Activated naive CD4-positive, alpha-beta T cell treated with anti-CD3 and anti-CD28 coated beads, Interleukin-2, amount 50 U/mL, for 24 hours (primary cell): ENCODE measurements at regions not wholly inside any gene's neighbourhood (a gene's known extent, or its start where the extent isn't known, plus 50 kb on each side); places are given as distances from the start of the nearest gene placed in this dataset.
"Not testable (repeated sequence)": the region's sequence is repeated elsewhere in the genome, so short reads cannot be mapped to it uniquely, and the experiment has no call there.

ENCODE experiments used
- H3K27ac Mint-ChIP-seq: one replicate; pipeline ENCODE4 v1.8.0; 2021; ENCODE audit warnings: mild to moderate bottlenecking, mixed read lengths
- H3K27me3 Mint-ChIP-seq: one replicate; pipeline ENCODE4 v1.8.0; 2021; ENCODE audit warnings: mixed read lengths
- H3K36me3 Mint-ChIP-seq: one replicate; pipeline ENCODE4 v1.8.0; 2021; ENCODE audit warnings: mixed read lengths
- H3K4me1 Mint-ChIP-seq: one replicate; pipeline ENCODE4 v1.8.0; 2021; ENCODE audit warnings: mixed read lengths
- H3K4me3 Mint-ChIP-seq: one replicate; pipeline ENCODE4 v1.8.0; 2021; ENCODE audit warnings: mild to moderate bottlenecking, mixed read lengths
- H3K9me3 Mint-ChIP-seq: one replicate; pipeline ENCODE4 v1.8.0; 2021; ENCODE audit warnings: mixed read lengths

DNA sequence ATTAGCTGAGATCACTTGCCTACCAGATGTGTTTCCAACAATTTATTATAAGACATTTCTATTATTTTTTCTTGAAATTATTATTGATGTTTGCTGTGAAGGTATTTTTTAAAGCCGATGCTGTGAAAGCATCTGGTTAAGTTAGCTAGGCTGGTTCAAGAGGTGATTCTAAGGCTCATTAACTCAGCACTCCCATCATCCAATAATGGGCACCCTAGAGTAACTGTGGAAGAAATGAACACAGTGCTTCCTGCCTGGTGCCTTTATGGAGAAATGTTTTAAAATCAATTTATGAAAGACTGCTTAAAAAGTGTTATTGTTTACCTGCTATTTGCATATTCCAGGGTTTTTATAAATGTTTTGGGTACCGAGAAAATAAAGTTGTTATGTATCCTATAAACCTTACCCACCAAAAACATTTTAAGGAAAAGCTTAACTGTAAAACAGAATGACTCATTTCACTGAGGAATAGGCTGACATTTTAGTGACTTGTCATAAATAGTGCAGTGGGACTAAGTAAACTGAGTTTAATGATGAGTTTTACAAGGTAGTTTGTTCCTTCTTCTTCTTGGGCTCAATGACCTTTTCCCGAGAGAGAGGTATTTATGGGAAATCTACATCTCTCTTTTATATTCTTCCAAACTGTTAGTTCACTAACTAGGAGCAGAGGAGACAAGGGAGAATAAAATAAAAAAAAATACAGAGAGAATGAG lies 310.0 kb upstream of the AADAT start:
- H3K4me3 Mint-ChIP-seq = no peak overlapping the region
- H3K27me3 Mint-ChIP-seq = no peaks in the 10 kb centered on the region
- no peaks in the 10 kb centered on the region for H3K36me3 Mint-ChIP-seq
- H3K27ac Mint-ChIP-seq = no peak overlapping the region
- no peaks in the 10 kb centered on the region for H3K4me1 Mint-ChIP-seq
- peaks cover 9% of the 10 kb centered on the region for H3K9me3 Mint-ChIP-seq

DNA sequence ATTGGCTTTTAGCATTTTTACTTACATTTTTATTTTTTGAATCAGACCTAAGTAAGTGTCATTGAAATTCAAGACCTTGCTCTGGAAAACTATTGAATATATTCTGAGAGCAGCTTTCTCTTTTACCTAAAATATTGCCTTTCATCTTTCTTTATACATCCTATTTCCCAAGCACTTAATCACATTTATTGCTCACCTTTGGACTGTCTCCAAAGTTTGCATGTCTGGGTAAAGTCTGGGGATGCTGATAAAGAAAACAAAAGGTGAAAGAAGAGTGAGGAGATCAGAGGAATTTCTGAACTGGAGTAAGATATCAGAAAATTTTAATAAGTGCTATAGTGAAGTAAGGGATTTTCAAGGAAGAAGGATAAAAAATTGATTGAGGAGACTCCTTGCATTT lies 308.5 kb upstream of the AADAT start:
- H3K27me3 Mint-ChIP-seq = no peaks in the 10 kb centered on the region
- no peaks in the 10 kb centered on the region for H3K36me3 Mint-ChIP-seq
- no peak overlapping the region for H3K27ac Mint-ChIP-seq

DNA sequence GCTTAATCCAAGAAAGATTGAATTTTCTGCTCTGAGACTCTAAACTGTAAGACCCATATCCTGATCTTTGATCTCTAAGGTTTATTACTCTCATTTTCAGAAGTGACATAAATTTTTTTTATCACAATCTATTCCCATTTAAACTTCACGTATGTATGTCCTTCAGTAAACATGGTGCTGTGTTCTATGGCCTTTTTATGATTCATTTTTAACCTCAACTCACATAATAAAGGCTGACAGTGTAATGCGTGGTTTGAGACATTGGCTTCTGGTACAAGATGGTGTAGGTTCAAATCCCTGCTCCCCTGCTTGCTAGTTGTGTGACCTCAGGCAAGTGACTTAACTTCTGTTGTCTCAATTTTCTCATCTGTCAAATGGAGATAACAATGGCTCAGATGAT lies 306.0 kb upstream of the AADAT start:
- no peak overlapping the region for H3K27ac Mint-ChIP-seq
- H3K36me3 Mint-ChIP-seq = no peaks in the 10 kb centered on the region
- no peak overlapping the region for H3K4me3 Mint-ChIP-seq
- no peaks in the 10 kb centered on the region for H3K9me3 Mint-ChIP-seq
- H3K4me1 Mint-ChIP-seq = no peaks in the 10 kb centered on the region
- H3K27me3 Mint-ChIP-seq = no peaks in the 10 kb centered on the region

More for the DNA sequence above, 308.5 kb upstream of the AADAT start:
- no peaks in the 10 kb centered on the region for H3K4me1 Mint-ChIP-seq
- no peak overlapping the region for H3K4me3 Mint-ChIP-seq
- peaks cover 6% of the 10 kb centered on the region for H3K9me3 Mint-ChIP-seq

DNA sequence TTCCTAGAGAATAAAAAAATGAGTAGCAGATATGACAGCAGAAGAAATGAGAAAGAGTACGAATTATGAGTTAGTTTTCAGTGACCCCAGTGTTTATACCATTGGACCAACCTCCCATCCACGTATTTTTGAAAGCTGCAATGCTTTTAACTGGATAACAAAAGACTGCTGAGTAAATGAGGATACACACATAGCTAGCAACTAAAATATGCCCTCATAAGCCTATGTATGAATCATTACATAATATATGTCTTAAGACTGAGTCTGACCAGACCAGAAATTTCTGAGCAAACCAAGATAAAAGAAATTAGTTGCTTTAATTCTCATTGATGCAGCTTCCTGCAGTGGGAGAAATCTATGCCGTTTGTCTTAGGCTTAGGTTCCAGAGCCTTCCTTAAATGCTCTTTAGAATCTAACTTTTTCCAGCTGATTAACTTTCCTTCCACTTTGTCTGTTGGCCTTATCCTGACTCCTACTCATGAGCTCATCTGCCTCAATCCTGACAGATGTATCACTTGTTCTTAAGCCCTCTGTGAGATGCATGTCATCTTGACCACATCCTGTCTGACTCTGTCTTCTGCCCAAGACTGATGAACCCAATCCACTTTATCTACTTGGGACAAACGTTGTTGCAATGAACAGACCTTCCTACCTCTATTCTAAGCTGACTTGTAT lies 301.4 kb upstream of the AADAT start:
- no peak overlapping the region for H3K27ac Mint-ChIP-seq
- no peak overlapping the region for H3K4me3 Mint-ChIP-seq
- no peaks in the 10 kb centered on the region for H3K9me3 Mint-ChIP-seq
- no peaks in the 10 kb centered on the region for H3K4me1 Mint-ChIP-seq
- H3K36me3 Mint-ChIP-seq = no peaks in the 10 kb centered on the region
- H3K27me3 Mint-ChIP-seq = no peaks in the 10 kb centered on the region

DNA sequence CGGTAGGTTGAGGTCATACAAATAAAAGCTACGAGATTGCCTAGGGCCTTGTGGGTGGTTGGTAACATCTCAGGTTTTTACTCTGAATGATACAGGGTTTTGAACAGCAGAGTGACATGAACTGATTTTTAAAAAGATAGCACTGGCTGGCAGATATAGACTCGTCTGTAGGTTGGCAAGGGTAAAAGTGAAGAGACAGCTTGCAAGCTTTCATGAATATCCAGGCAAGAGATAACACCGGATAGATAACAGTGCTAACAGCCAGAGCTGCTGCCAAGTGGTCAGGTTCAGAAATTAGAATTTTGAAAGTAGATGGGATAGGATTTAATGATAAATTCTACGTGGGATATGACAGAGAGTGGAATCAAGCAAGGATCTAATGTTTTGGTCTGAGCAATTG lies 299.7 kb upstream of the AADAT start:
- Mint-ChIP-seq H3K27me3 (no peaks in the 10 kb centered on the region), H3K27ac (no peak overlapping the region), H3K4me1 (no peaks in the 10 kb centered on the region), H3K9me3 (peaks cover 5% of the 10 kb centered on the region), H3K4me3 (no peak overlapping the region), H3K36me3 (no peaks in the 10 kb centered on the region)

DNA sequence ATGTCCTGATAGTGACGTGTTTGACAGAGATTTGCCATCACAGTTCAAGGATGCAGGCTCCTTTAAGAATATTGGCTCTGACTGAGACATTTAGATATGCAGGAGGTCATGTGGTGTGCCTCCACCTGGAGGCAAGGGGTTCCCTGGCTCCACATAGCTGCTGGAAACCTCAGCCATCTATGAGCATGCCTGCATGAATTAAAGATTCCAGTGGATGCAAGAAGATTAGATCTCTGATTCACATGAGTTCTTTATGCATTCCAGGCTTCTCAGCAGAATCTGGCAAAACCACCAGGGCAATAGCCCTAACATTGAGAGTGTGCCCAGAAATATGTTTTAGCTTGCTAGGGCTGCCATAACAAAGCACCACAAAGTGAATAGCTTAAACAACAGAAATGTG lies 298.5 kb upstream of the AADAT start:
- H3K4me1 Mint-ChIP-seq = no peaks in the 10 kb centered on the region
- H3K9me3 Mint-ChIP-seq = peaks cover 11% of the 10 kb centered on the region
- H3K36me3 Mint-ChIP-seq = no peaks in the 10 kb centered on the region
- no peaks in the 10 kb centered on the region for H3K27me3 Mint-ChIP-seq
- H3K27ac Mint-ChIP-seq = no peak overlapping the region
- no peak overlapping the region for H3K4me3 Mint-ChIP-seq

DNA sequence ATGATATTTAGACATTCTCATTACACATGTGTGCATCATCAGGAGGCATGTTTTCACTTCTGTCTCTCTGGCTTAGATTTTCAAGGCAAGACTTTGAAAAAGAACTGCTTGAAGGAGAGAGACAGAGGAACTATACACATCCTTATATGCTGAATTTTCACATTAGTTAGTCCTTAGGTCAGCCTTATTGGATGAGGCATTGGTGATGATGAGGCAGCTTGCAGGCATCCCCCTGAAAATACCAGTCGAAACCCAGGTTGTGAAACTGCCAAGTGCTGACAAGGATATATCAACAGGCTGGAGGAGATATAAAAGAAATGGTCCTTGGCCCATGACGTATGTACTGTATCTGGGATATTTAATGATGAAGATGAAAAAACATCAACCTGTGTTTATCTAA lies 297.2 kb upstream of the AADAT start:
- H3K27me3 Mint-ChIP-seq = no peaks in the 10 kb centered on the region
- H3K27ac Mint-ChIP-seq = no peak overlapping the region
- H3K9me3 Mint-ChIP-seq = peaks cover 14% of the 10 kb centered on the region
- no peaks in the 10 kb centered on the region for H3K36me3 Mint-ChIP-seq
- no peaks in the 10 kb centered on the region for H3K4me1 Mint-ChIP-seq
- no peak overlapping the region for H3K4me3 Mint-ChIP-seq

DNA sequence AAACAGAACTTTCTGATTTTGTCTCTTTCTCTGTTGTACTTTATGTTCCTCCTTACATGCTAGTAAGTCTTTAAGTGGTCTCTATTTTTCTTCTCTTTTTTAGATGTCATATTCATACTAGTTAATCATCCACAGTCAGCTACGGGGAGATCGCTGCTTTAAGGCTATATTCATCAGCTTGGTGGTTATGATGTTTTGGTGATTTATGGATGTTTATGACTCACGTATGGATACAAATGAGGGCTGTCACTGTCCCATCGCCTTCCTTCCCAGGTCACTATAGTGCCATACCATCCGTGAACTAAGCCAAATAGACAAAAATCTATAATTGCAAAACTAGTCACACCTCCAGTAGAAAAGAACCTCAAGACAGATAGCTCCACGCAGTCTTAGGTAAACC lies 296.8 kb upstream of the AADAT start:
- Mint-ChIP-seq H3K27ac (no peak overlapping the region), H3K4me3 (no peak overlapping the region), H3K27me3 (no peaks in the 10 kb centered on the region), H3K9me3 (peaks cover 18% of the 10 kb centered on the region), H3K4me1 (no peaks in the 10 kb centered on the region), H3K36me3 (no peaks in the 10 kb centered on the region)

DNA sequence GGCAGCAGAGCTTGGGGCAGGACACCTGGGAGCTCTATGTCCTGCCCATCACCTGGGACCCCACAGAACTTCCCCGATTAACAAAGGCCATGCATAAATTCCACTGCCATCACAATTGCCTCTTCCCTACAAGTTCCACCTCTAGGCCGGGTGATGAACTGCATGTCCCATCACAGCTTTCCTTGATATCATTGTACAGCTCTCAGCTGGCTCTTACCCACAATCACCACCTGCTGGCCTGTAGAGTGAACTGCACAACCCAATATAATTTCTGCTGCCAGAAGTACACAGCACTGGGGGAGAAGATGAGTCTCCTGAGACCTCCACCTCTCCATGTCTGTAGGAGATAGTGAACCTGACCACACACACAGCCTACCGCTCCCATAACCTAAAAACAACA lies 285.0 kb upstream of the AADAT start:
- Mint-ChIP-seq H3K36me3 (peaks cover 2% of the 10 kb centered on the region), H3K4me1 (no peaks in the 10 kb centered on the region), H3K9me3 (peaks cover 23% of the 10 kb centered on the region), H3K4me3 (no peak overlapping the region), H3K27me3 (no peaks in the 10 kb centered on the region), H3K27ac (no peak overlapping the region)

DNA sequence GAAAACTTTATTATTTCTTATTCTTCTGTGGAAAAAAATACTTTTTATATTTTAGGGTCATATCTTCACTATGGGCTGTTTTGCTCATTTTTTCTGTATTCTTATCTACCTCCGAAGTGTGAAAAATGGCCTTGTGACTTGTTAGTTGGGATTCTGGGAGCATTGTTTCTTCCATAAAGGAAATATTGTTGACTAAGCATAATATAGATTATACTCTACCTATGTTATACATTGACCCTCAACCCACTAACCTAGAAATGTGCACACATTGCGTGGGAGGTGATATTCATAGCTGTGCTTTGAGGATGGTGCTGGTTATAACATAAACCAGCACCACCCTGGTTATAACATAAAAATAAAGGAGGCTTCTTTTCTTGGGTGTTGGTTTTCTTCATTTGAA lies 259.2 kb upstream of the AADAT start:
- Mint-ChIP-seq H3K4me1 (no peaks in the 10 kb centered on the region), H3K9me3 (no peaks in the 10 kb centered on the region), H3K36me3 (no peaks in the 10 kb centered on the region), H3K4me3 (no peak overlapping the region), H3K27me3 (no peaks in the 10 kb centered on the region), H3K27ac (no peak overlapping the region)

DNA sequence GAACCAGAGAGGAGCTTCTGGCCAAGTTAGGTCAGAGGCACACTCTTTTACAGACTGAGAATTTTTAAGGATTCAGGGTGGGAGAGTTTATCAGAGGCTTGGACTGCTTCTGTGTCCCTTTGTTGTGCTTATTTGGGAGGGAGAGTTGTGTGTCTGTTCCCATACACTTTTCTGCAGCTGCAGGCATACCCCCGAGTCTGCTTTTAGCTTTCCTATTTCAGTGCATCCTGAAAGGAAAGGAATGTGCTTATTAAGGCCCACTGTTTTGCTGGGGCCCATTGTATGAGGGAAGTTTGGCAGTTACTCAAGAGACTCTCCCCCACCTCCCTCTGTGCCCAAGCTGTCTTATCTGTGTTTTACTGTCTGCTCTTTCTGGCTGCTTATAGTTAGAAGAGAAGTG lies 257.4 kb upstream of the AADAT start:
- not testable (repeated sequence) for H3K27ac Mint-ChIP-seq, H3K36me3 Mint-ChIP-seq, H3K4me1 Mint-ChIP-seq, H3K4me3 Mint-ChIP-seq, H3K9me3 Mint-ChIP-seq, H3K27me3 Mint-ChIP-seq

DNA sequence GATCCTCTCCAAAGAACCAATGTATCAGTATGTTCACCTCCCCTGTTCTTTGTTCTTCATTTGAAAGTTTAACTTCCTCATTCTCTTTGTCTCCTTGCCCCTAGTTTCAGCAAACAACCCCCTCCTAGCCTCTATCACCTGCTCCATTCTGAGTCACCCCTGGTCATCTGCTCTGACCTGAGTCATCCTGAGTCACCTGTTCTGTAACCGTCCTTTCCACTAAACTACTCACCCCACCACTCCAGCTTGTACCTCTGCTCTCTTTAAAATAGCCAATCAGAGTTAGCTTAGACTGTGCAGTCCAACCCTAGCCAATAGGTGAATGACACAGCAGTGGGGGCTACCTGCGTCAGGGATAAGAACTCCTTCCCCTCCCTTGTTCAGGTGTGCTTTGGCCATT lies 249.8 kb upstream of the AADAT start:
- no peaks in the 10 kb centered on the region for H3K4me1 Mint-ChIP-seq
- H3K9me3 Mint-ChIP-seq = peaks cover 5% of the 10 kb centered on the region
- H3K36me3 Mint-ChIP-seq = no peaks in the 10 kb centered on the region
- H3K27ac Mint-ChIP-seq = no peak overlapping the region
- H3K4me3 Mint-ChIP-seq = no peak overlapping the region
- no peaks in the 10 kb centered on the region for H3K27me3 Mint-ChIP-seq

DNA sequence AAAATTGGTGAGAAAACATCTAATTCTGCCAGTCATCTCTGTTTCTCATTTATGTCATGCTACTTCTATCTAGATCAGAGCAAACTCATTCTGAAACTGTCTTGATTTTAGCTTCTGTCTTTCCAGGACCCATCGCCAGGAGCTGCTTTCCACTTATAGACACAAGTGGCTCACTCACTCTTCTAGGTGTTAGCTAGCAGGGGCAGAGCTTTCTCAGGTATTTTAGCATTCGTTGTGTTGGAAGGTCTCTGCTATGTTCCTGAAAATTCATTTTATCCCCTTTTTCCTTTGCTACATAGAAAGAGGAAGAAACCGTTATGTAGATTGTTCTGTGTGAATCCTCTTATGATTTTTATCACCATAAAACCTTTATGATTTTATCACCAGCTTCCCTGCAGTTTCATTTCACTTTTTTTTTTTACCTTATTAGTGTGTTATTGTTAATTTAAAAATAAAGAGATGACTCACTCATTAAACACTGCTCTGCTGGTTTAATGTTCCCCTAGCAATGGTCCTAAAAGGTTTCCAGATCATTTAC lies 246.6 kb upstream of the AADAT start:
- peaks cover 5% of the 10 kb centered on the region for H3K9me3 Mint-ChIP-seq
- no peaks in the 10 kb centered on the region for H3K27me3 Mint-ChIP-seq

DNA sequence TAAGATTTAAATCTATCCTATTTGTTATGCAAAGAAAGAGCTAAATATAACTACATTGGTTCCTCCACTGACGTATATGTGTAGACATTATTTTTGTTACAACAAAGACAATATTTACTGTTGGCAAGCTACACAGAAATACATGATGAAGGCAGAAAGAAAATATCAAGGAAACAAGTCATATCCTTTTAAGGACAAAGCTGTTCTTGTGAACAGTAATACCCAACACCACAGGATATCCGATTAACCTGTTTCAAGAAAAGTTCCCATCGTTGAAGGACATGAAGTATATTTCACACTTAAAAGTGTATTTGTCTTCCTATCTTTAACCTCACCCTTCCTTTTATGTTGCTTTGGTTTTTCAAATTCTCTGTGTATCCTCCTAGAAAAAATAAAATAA lies 235.8 kb upstream of the AADAT start:
- H3K27ac Mint-ChIP-seq = no peak overlapping the region
- no peaks in the 10 kb centered on the region for H3K27me3 Mint-ChIP-seq
- no peak overlapping the region for H3K4me3 Mint-ChIP-seq
- H3K36me3 Mint-ChIP-seq = no peaks in the 10 kb centered on the region
- peaks cover 7% of the 10 kb centered on the region for H3K9me3 Mint-ChIP-seq
- H3K4me1 Mint-ChIP-seq = no peaks in the 10 kb centered on the region

More for the DNA sequence above, 246.6 kb upstream of the AADAT start:
- Mint-ChIP-seq H3K36me3 (no peaks in the 10 kb centered on the region), H3K27ac (no peak overlapping the region), H3K4me1 (no peaks in the 10 kb centered on the region), H3K4me3 (no peak overlapping the region)

DNA sequence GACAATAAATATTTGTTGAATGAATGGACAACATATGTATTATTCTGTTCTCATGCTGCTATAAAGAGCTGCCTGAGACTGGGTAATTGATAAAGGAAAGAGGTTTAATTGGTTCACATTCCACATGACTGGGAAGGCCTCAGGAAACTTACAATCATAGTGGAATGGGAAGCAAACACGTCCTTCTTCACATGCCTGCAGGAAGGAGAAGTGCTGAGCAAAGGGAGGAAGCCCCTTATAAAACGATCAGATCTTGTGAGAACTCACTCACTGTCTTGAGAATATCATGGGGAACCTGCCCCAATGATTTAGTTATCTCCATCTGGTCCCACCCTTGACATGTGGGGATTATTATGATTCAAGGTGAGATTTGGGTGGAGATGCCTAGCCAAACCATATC lies 233.9 kb upstream of the AADAT start:
- H3K9me3 Mint-ChIP-seq = peaks cover 7% of the 10 kb centered on the region
- no peak overlapping the region for H3K27ac Mint-ChIP-seq
- no peaks in the 10 kb centered on the region for H3K4me1 Mint-ChIP-seq
- no peaks in the 10 kb centered on the region for H3K36me3 Mint-ChIP-seq
- H3K4me3 Mint-ChIP-seq = no peak overlapping the region
- H3K27me3 Mint-ChIP-seq = no peaks in the 10 kb centered on the region

DNA sequence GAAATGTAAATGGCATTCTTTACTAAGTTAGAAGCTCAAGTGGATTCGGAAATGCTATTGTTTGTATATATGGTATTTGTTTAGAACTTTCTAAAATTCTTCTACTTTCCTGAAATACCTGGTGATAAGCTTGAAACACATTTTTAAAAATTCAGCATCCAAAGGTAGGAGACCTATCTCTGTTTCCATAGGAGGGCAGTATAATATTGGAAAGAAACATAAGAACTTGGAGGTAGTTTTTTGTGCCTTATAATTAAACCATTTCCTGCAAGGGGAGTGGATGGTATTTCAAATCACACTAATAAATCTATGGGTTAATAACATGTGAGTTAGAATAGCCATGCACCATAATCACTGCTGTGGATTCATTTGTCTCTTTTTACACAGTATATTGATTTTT lies 217.4 kb upstream of the AADAT start:
- no peaks in the 10 kb centered on the region for H3K9me3 Mint-ChIP-seq
- H3K27ac Mint-ChIP-seq = no peak overlapping the region
- H3K27me3 Mint-ChIP-seq = no peaks in the 10 kb centered on the region
- no peaks in the 10 kb centered on the region for H3K36me3 Mint-ChIP-seq
- H3K4me3 Mint-ChIP-seq = no peak overlapping the region
- H3K4me1 Mint-ChIP-seq = no peaks in the 10 kb centered on the region
